HUES48 (cell line): ENCODE measurements at regions not wholly inside any gene's neighbourhood (a gene's known extent, or its start where the extent isn't known, plus 50 kb on each side); places are given as distances from the start of the nearest gene placed in this dataset.

Experiments
- H3K27ac ChIP-seq: one replicate; pipeline ENCODE4 v1.7.0; 2013; ENCODE audit warnings: low read depth, low read length, inconsistent platforms
- H3K27me3 ChIP-seq: 2 replicates; pipeline ENCODE4 v1.6.1; 2013; ENCODE audit warnings: mild to moderate bottlenecking, low read length; ENCODE audit not compliant: control insufficient read depth, insufficient read depth
- H3K36me3 ChIP-seq: 2 replicates; pipeline ENCODE4 v1.6.1; 2013; ENCODE audit warnings: low read length; ENCODE audit not compliant: control insufficient read depth, insufficient read depth
- H3K4me1 ChIP-seq: 2 replicates; pipeline ENCODE4 v1.6.1; 2013; ENCODE audit warnings: mild to moderate bottlenecking, low read length; ENCODE audit not compliant: control insufficient read depth, insufficient read depth
- H3K4me3 ChIP-seq: 2 replicates; pipeline ENCODE4 v1.5.1; 2013; ENCODE audit warnings: mild to moderate bottlenecking, low read depth, low read length
- H3K9ac ChIP-seq: 2 replicates; pipeline ENCODE4 v1.6.1; 2013; ENCODE audit warnings: mild to moderate bottlenecking, low read depth, low read length, moderate library complexity
- H3K9me3 ChIP-seq: 2 replicates; pipeline ENCODE4 v1.6.1; 2013; ENCODE audit warnings: low read length; ENCODE audit not compliant: control insufficient read depth, insufficient read depth

- Histone ChIP-seq H3K27ac (no peak overlapping the region), H3K4me3 (no peak overlapping the region), H3K9ac (no peak overlapping the region), H3K9me3 (no peaks in the 10 kb centered on the region), H3K4me1 (no peaks in the 10 kb centered on the region), H3K27me3 (no peaks in the 10 kb centered on the region), H3K36me3 (no peaks in the 10 kb centered on the region)
These were observed 535.5 kb downstream of the PTPRC start for GRCh38 chr1:199174336-199174735.

- Histone ChIP-seq H3K27ac (no peak overlapping the region), H3K9me3 (no peaks in the 10 kb centered on the region), H3K9ac (no peak overlapping the region), H3K4me1 (no peaks in the 10 kb centered on the region), H3K36me3 (no peaks in the 10 kb centered on the region), H3K4me3 (no peak overlapping the region), H3K27me3 (no peaks in the 10 kb centered on the region)
These were observed 537.9 kb downstream of the PTPRC start for GRCh38 chr1:199176713-199177112.

DNA sequence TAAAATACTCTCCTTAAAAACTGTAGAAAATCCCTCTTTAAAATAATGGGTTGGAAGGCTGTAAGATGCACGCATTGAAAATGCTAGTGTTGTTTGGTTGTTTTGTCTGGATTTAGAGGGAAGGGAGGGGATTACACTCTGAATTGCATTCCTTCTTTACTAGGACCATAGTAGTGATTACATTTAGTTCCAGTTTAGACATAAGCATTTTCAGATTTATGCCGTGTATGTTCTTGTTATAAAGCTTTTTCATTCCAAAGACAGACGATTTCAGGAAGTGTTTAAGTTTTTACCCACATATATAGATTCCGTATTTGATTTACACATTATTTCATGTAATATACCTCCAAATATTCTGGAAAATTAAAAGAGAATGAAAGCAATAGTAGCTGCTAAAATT lies 538.4 kb downstream of the PTPRC start:
- Histone ChIP-seq H3K27ac (no peak overlapping the region), H3K9me3 (no peaks in the 10 kb centered on the region), H3K4me3 (no peak overlapping the region), H3K9ac (no peak overlapping the region), H3K36me3 (no peaks in the 10 kb centered on the region), H3K4me1 (no peaks in the 10 kb centered on the region), H3K27me3 (no peaks in the 10 kb centered on the region)

DNA sequence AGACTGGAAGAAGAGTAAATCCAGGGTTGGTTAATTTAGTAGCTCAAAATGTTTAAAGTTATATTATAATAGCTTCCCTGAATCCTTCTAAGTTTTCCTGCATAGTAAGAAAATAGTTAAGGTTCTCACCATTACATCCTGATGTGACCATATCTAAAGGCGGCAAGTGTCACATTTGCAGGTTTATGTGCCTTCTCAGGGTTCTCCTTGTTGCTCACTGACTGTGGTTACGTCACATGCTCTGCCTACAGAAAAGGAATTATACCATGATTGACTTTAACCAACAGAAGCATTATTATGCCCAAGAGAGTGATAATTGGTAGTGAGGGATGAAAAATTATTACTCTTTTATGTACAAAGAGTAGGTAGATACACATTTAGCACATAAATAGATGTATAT lies 539.8 kb downstream of the PTPRC start:
- no peaks in the 10 kb centered on the region for H3K36me3 ChIP-seq
- no peak overlapping the region for H3K4me3 ChIP-seq
- no peaks in the 10 kb centered on the region for H3K9me3 ChIP-seq
- no peak overlapping the region for H3K9ac ChIP-seq
- no peaks in the 10 kb centered on the region for H3K27me3 ChIP-seq
- no peak overlapping the region for H3K27ac ChIP-seq
- H3K4me1 ChIP-seq: no peaks in the 10 kb centered on the region

DNA sequence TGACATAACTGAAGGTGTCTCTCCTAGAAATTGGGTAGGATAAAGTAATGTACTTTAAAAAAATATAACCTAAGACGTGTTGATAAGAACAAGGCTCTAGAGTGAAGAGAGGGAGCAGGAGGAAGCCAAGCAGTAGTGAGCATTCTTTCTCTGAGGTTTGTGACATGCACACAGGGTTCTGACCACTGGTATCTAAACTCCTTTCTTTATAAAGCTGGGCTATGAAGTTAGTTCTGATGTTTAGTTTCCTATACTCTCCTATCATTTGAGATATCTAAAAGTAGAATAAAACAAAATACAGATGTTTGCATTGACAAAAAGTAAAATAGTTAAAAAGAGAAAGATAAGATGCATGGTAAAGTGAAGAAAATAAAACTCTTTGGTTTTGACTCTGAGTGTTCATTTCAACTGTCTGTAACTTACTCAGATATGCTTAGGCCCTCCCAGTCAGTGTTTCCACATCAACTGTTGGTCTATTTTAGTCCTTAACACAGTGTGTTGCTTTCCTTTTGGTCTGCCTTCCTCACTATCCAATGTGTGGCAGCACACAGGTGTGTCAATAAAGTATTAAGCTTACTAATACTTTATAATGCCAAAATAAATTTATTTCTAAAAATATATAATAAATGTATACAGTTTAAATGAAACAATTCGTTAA lies 543.5 kb downstream of the PTPRC start:
- no peaks in the 10 kb centered on the region for H3K27me3 ChIP-seq
- no peaks in the 10 kb centered on the region for H3K9me3 ChIP-seq
- H3K4me1 ChIP-seq: no peaks in the 10 kb centered on the region
- no peak overlapping the region for H3K4me3 ChIP-seq
- no peak overlapping the region for H3K27ac ChIP-seq
- no peak overlapping the region for H3K9ac ChIP-seq
- H3K36me3 ChIP-seq: no peaks in the 10 kb centered on the region

DNA sequence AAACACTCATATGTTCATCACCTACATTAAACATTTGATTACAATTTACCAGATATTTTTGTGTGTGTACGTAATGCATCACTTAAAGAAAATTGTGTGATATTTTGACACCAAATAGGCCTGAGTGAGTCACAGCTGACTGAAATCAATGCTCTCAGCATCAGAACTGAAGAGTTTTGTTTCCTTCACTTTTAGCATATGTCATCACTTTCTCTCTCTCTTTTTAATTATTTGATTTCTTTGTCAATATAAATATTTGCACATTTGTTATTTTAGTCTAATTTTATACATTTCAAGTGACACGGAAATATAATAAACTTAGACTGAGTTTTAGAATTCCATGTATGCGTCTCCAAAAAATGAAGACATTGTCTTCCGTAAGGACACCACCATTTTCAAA lies 545.3 kb downstream of the PTPRC start:
- no peak overlapping the region for H3K9ac ChIP-seq
- H3K27me3 ChIP-seq: no peaks in the 10 kb centered on the region
- no peaks in the 10 kb centered on the region for H3K9me3 ChIP-seq
- H3K27ac ChIP-seq: no peak overlapping the region
- no peak overlapping the region for H3K4me3 ChIP-seq
- H3K36me3 ChIP-seq: no peaks in the 10 kb centered on the region
- no peaks in the 10 kb centered on the region for H3K4me1 ChIP-seq

GRCh38 chr1:199194862-199195261 lies 556.0 kb downstream of the PTPRC start:
- Histone ChIP-seq H3K27ac (no peak overlapping the region), H3K4me1 (no peaks in the 10 kb centered on the region), H3K4me3 (no peak overlapping the region), H3K9ac (no peak overlapping the region), H3K9me3 (no peaks in the 10 kb centered on the region), H3K36me3 (no peaks in the 10 kb centered on the region), H3K27me3 (no peaks in the 10 kb centered on the region)

DNA sequence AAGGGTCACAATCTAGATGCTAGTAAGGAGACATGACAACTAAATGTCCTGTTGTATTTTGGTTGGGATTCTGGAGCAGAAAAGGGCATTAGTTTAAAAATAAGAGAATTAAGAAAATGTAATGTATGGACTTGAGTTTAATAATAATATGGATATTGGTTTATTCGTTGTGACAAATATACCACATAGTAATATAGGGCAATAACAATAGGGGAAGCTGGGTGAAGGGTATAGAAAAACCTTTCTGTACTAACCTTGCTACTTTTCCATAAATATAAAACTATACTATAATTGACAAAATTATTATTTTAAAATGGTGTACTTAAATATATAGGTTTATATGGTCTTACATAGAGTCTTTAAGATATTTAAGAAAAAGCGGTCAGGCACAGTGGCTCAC lies 558.9 kb downstream of the PTPRC start:
- no peak overlapping the region for H3K27ac ChIP-seq
- no peaks in the 10 kb centered on the region for H3K4me1 ChIP-seq
- no peaks in the 10 kb centered on the region for H3K9me3 ChIP-seq
- no peaks in the 10 kb centered on the region for H3K27me3 ChIP-seq
- H3K36me3 ChIP-seq: no peaks in the 10 kb centered on the region
- H3K9ac ChIP-seq: no peak overlapping the region
- H3K4me3 ChIP-seq: no peak overlapping the region

DNA sequence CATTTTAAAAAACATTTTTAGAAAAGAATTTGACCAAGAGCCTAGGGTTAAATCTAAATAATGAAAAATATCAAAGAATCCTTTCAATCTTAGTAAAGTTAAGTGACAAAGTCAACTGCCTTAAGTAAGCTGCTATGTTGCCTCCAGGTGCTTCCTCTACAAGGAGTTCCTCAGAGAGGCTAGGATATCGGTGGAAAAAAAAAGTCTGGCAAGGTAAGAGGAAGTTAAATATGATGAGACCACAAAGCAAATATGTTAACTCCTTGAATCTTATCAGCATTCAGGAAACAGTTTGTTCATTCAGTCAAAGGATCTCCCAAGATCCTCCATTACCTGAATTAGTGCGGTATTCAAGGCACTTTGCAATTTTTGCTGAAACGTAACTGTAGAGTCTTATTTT lies 563.5 kb downstream of the PTPRC start:
- Histone ChIP-seq H3K27ac (no peak overlapping the region), H3K27me3 (no peaks in the 10 kb centered on the region), H3K9ac (no peak overlapping the region), H3K4me1 (no peaks in the 10 kb centered on the region), H3K36me3 (no peaks in the 10 kb centered on the region), H3K9me3 (no peaks in the 10 kb centered on the region), H3K4me3 (no peak overlapping the region)

- H3K27me3 ChIP-seq: no peaks in the 10 kb centered on the region
- H3K9me3 ChIP-seq: no peaks in the 10 kb centered on the region
- H3K9ac ChIP-seq: no peak overlapping the region
- H3K36me3 ChIP-seq: no peaks in the 10 kb centered on the region
- no peaks in the 10 kb centered on the region for H3K4me1 ChIP-seq
- no peak overlapping the region for H3K27ac ChIP-seq
- no peak overlapping the region for H3K4me3 ChIP-seq
These were observed 565.4 kb downstream of the PTPRC start for GRCh38 chr1:199204231-199204630.

DNA sequence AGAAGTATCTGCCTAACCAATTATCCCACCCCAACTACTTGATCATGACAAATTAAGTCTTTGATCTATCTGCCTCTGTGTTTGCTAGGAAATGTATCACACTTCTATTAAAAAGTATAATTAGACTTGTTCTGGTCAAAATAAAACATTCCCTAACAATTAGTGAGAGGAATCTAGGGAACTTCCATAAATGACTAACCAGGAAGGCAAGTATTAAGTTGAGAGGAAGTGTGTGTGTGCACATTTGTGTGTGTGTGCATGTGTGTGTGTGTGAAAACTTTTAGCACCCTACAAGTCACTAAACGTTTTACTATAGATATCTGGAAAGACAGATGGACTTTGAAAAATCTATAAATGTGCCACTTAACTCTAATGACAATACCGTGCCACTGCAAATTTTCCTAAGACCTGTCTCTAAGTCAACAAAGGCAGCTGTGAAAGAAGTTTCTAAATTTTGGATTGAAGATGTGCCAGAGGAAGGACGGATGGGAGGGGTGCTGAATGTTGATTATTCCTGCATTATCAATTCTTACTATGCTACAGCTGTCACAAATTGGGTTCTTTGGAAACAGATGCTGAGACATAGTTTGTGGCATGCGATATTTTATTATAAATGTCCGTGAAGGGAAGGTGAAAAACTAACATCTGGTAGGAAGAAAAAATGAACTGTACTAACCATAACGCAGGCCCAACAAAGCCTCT lies 567.1 kb downstream of the PTPRC start:
- Histone ChIP-seq H3K36me3 (no peaks in the 10 kb centered on the region), H3K9ac (no peak overlapping the region), H3K27me3 (no peaks in the 10 kb centered on the region)

More for the DNA sequence above, 567.1 kb downstream of the PTPRC start:
- Histone ChIP-seq H3K4me1 (no peaks in the 10 kb centered on the region), H3K4me3 (no peak overlapping the region), H3K27ac (no peak overlapping the region), H3K9me3 (no peaks in the 10 kb centered on the region)
